NB4 (cell line): ENCODE measurements at regions not wholly inside any gene's neighbourhood (a gene's known extent, or its start where the extent isn't known, plus 50 kb on each side); places are given as distances from the start of the nearest gene placed in this dataset.
"Not testable (repeated sequence)": the region's sequence is repeated elsewhere in the genome, so short reads cannot be mapped to it uniquely, and the experiment has no call there.

Source experiments
- DNase-seq: peaks from one replicate; pipeline ENCODE4 v3.0.0; 2010; ENCODE audit warnings: low read depth
- H3K4me3 ChIP-seq: one replicate; pipeline ENCODE4 v1.5.1; 2011; ENCODE audit warnings: mild to moderate bottlenecking, low read depth, low read length, moderate library complexity
- CTCF ChIP-seq: IDR thresholded peaks from one replicate; pipeline ENCODE4 v1.5.1; 2012; ENCODE audit warnings: low read depth, low read length
- MAX ChIP-seq: IDR thresholded peaks from 2 replicates; pipeline ENCODE4 v1.6.1; 2011; ENCODE audit warnings: low read depth, low read length
- MYC ChIP-seq: IDR thresholded peaks from 2 replicates; pipeline ENCODE4 v1.6.1; 2011; ENCODE audit warnings: low read depth, low read length
- POLR2A ChIP-seq: IDR thresholded peaks from 2 replicates; pipeline ENCODE4 v1.6.1; 2011; ENCODE audit warnings: mild to moderate bottlenecking; ENCODE audit not compliant: insufficient read length; ENCODE audit errors: extremely low read depth

GRCh38 chr3:4084271-4084670 is 218.9 kb upstream of the SETMAR start:
- no peak for DNase-seq
- no peak overlapping the region for H3K4me3 ChIP-seq
- no peak for TF ChIP-seq POLR2A

GRCh38 chr3:4086662-4087061 is 216.5 kb upstream of the SETMAR start:
- not testable (repeated sequence) for DNase-seq, H3K4me3 ChIP-seq

- DNase-seq = no peak
- TF ChIP-seq MAX (no peak), MYC (no peak), CTCF (no peak), POLR2A (no peak)
- H3K4me3 ChIP-seq = no peak overlapping the region
These were observed 211.4 kb upstream of the SETMAR start for GRCh38 chr3:4091786-4092185.

GRCh38 chr3:4097801-4098200 is 205.4 kb upstream of the SETMAR start:
- no peak for TF ChIP-seq MAX
- no peak for TF ChIP-seq POLR2A
- no peak for TF ChIP-seq MYC
- no peak for TF ChIP-seq CTCF
- no peak overlapping the region for H3K4me3 ChIP-seq
- no peak for DNase-seq

GRCh38 chr3:4099607-4100006 is 203.6 kb upstream of the SETMAR start:
- DNase-seq = no peak
- no peak overlapping the region for H3K4me3 ChIP-seq
- TF ChIP-seq MYC (no peak), MAX (no peak), POLR2A (no peak), CTCF (no peak)

GRCh38 chr3:4107430-4107829 is 195.7 kb upstream of the SETMAR start:
- TF ChIP-seq POLR2A (no peak), CTCF (no peak), MYC (no peak), MAX (no peak)
- DNase-seq = no peak
- no peak overlapping the region for H3K4me3 ChIP-seq

GRCh38 chr3:4113811-4114522 is 189.2 kb upstream of the SETMAR start:
- no peak for TF ChIP-seq POLR2A
- no peak for TF ChIP-seq CTCF
- no peak for TF ChIP-seq MYC
- no peak for DNase-seq

More at GRCh38 chr3:4113811-4114522, 189.2 kb upstream of the SETMAR start:
- H3K4me3 ChIP-seq = no peak overlapping the region
